ENCODE measurements at regions not wholly inside any gene's neighbourhood (a gene's known extent, or its start where the extent isn't known, plus 50 kb on each side); places are given as distances from the start of the nearest gene placed in this dataset.

- Histone ChIP-seq H3K4me3 (ENCODE audit: low read length) (no peak overlapping the region), H3K4me1 (ENCODE audit: control insufficient read depth, insufficient read depth, low read length) (no peaks in the 10 kb centered on the region), H3K27ac (ENCODE audit: low read length) (no peak overlapping the region), H3K9me3 (ENCODE audit: control insufficient read depth, insufficient read depth, low read length) (no peaks in the 10 kb centered on the region), H3K36me3 (ENCODE audit: control insufficient read depth, insufficient read depth, low read length) (no peaks in the 10 kb centered on the region), H3K27me3 (ENCODE audit: control insufficient read depth, insufficient read depth, low read length) (peaks cover 3% of the 10 kb centered on the region)
- Mint-ChIP-seq H3K36me3 (no peaks in the 10 kb centered on the region), H3K27me3 (ENCODE audit: low read depth in 2 of 2) (peaks cover 12 to 39% of the 10 kb centered on the region in 2 donors), H3K27ac (no peak overlapping the region), H3K4me3 (no peak overlapping the region), H3K9me3 (no peaks in the 10 kb centered on the region), H3K4me1 (peaks cover 7 to 8% of the 10 kb centered on the region in 2 donors)
- TF ChIP-seq, protein P1, sequence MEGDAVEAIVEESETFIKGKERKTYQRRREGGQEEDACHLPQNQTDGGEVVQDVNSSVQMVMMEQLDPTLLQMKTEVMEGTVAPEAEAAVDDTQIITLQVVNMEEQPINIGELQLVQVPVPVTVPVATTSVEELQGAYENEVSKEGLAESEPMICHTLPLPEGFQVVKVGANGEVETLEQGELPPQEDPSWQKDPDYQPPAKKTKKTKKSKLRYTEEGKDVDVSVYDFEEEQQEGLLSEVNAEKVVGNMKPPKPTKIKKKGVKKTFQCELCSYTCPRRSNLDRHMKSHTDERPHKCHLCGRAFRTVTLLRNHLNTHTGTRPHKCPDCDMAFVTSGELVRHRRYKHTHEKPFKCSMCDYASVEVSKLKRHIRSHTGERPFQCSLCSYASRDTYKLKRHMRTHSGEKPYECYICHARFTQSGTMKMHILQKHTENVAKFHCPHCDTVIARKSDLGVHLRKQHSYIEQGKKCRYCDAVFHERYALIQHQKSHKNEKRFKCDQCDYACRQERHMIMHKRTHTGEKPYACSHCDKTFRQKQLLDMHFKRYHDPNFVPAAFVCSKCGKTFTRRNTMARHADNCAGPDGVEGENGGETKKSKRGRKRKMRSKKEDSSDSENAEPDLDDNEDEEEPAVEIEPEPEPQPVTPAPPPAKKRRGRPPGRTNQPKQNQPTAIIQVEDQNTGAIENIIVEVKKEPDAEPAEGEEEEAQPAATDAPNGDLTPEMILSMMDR (IDR thresholded peaks at IDR 0.05), result no peak
- no peak for ATAC-seq
- no peak for DNase-seq
- WGBS (ENCODE audit: insufficient coverage), result 90% methylated on average over 7 of the region's 7 CpGs
- intact Hi-C loops (cut with micrococcal nuclease), result no loop called here
These were observed 135.7 kb upstream of the ZNF648 start for GRCh38 chr1:182196897-182197870.

GRCh38 chr1:182195733-182196132, 134.2 kb upstream of the ZNF648 start:
- no peaks in the 10 kb centered on the region for H3K9me3 Mint-ChIP-seq
- H3K4me3 Mint-ChIP-seq, result no peak overlapping the region
- H3K4me1 ChIP-seq (ENCODE audit: control insufficient read depth, insufficient read depth, low read length), result no peaks in the 10 kb centered on the region
- H3K36me3 Mint-ChIP-seq, result no peaks in the 10 kb centered on the region
- no peak overlapping the region for H3K27ac Mint-ChIP-seq
- peaks cover 15 to 38% of the 10 kb centered on the region in 2 donors for H3K27me3 Mint-ChIP-seq (ENCODE audit: low read depth in 2 of 2)
- DNase-seq (no peak), ATAC-seq (no peak)
- peaks cover 3% of the 10 kb centered on the region for H3K27me3 ChIP-seq (ENCODE audit: control insufficient read depth, insufficient read depth, low read length)
- H3K9me3 ChIP-seq (ENCODE audit: control insufficient read depth, insufficient read depth, low read length), result no peaks in the 10 kb centered on the region
- WGBS (ENCODE audit: insufficient coverage), result 86% methylated on average over 1 of the region's 1 CpG
- H3K4me3 ChIP-seq (ENCODE audit: low read length), result no peak overlapping the region
- TF ChIP-seq, protein P1 (IDR thresholded peaks at IDR 0.05), result no peak
- intact Hi-C loops (cut with micrococcal nuclease), result no loop called here
- H3K36me3 ChIP-seq (ENCODE audit: control insufficient read depth, insufficient read depth, low read length), result no peaks in the 10 kb centered on the region
- H3K4me1 Mint-ChIP-seq, result peaks cover 7 to 11% of the 10 kb centered on the region in 2 donors
- H3K27ac ChIP-seq (ENCODE audit: low read length), result no peak overlapping the region

DNA sequence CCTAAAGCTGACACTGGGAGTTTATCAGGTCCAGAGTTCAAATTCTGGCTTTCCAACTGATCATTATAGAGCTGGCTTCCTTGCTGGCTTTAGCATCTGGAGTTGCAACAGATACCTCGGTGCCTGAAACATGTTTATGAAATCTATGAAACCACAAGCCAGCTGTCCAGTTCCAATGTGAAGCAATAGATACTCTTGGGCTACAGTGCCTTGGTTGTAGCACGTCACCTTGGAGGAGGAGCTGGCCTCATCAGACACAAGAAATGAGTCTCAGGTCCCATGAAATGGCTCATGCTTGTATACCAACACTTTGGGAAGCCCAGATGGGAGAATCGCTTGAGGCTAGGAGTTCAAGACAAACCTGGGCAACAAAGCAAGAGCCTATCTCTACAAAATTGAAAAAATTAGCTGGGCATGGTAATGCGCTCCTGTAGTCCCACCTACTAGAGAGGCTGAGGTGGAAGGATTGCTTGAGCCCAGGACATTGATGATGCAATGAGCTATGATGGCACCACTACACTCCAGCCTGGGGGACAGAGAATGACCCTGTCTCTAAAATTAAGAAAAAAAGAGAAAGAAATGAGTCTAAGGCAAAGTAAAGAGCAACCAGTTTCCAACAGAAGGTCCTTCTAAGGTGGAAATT, 132.5 kb upstream of the ZNF648 start:
- Mint-ChIP-seq H3K4me3 (no peak overlapping the region), H3K4me1 (peaks cover 7 to 11% of the 10 kb centered on the region in 2 donors), H3K36me3 (no peaks in the 10 kb centered on the region), H3K27ac (no peak overlapping the region), H3K27me3 (ENCODE audit: low read depth in 2 of 2) (peaks cover 10 to 41% of the 10 kb centered on the region in 2 donors), H3K9me3 (no peaks in the 10 kb centered on the region)
- intact Hi-C loops (cut with micrococcal nuclease), result no loop called here
- 84% methylated on average over 4 of the region's 4 CpGs for WGBS (ENCODE audit: insufficient coverage)
- TF ChIP-seq, protein P1 (IDR thresholded peaks at IDR 0.05), result no peak
- no peaks in the 10 kb centered on the region for H3K4me1 ChIP-seq (ENCODE audit: control insufficient read depth, insufficient read depth, low read length)
- H3K27ac ChIP-seq (ENCODE audit: low read length), result no peak overlapping the region
- H3K36me3 ChIP-seq (ENCODE audit: control insufficient read depth, insufficient read depth, low read length), result no peaks in the 10 kb centered on the region
- H3K27me3 ChIP-seq (ENCODE audit: control insufficient read depth, insufficient read depth, low read length), result peaks cover 3% of the 10 kb centered on the region
- no peaks in the 10 kb centered on the region for H3K9me3 ChIP-seq (ENCODE audit: control insufficient read depth, insufficient read depth, low read length)
- peak in 1 of 3 donors; percentile 76 for ATAC-seq
- no peak for DNase-seq
- no peak overlapping the region for H3K4me3 ChIP-seq (ENCODE audit: low read length)
